SK-MEL-5 (cell line): ENCODE measurements at regions not wholly inside any gene's neighbourhood (a gene's known extent, or its start where the extent isn't known, plus 50 kb on each side); places are given as distances from the start of the nearest gene placed in this dataset.
A peak's percentile ranks its signal among the peaks of the same experiment; 100 is the strongest.
"Not testable (repeated sequence)": the region's sequence is repeated elsewhere in the genome, so short reads cannot be mapped to it uniquely, and the experiment has no call there.

Experiments
- DNase-seq: peaks from one replicate; pipeline ENCODE4 v3.0.0-alpha.2; 2016; ENCODE audit warnings: low read depth, low spot score
- in situ Hi-C: cut with HindIII; loops from 2 replicates; pipeline ENCODE4 v1.10.0; 2016; ENCODE audit warnings: low sequenced_read_pairs, high pct_unique_total_duplicates, low pct_unique_long_range_greater_than_20kb

- in situ Hi-C loops = no loop called here
- DNase-seq = no peak
These were observed 550.7 kb downstream of the MN1 start for GRCh38 chr22:27250886-27251285.

- in situ Hi-C loops = no loop called here
- DNase-seq = no peak
These were observed 550.0 kb downstream of the MN1 start for GRCh38 chr22:27251563-27251962.

GRCh38 chr22:27252282-27253049 is 549.1 kb downstream of the MN1 start:
- in situ Hi-C loops = no loop called here
- no peak for DNase-seq

- in situ Hi-C loops = no loop called here
- no peak for DNase-seq
These were observed 548.3 kb downstream of the MN1 start for GRCh38 chr22:27253108-27253902.

- DNase-seq, in situ Hi-C loops: not testable (repeated sequence)
These were observed 547.5 kb downstream of the MN1 start for GRCh38 chr22:27254063-27254462.

- no peak for DNase-seq
- in situ Hi-C loops = no loop called here
These were observed 546.0 kb downstream of the MN1 start for GRCh38 chr22:27255580-27255979.

- peak; percentile 13 for DNase-seq
- in situ Hi-C loops = no loop called here
These were observed 543.6 kb downstream of the MN1 start for GRCh38 chr22:27257987-27258386.

GRCh38 chr22:27258616-27259172 is 542.9 kb downstream of the MN1 start:
- DNase-seq = no peak
- in situ Hi-C loops = no loop called here

- in situ Hi-C loops = no loop called here
- no peak for DNase-seq
These were observed 542.1 kb downstream of the MN1 start for GRCh38 chr22:27259433-27259832.

- in situ Hi-C loops = no loop called here
- DNase-seq = no peak
These were observed 541.4 kb downstream of the MN1 start for GRCh38 chr22:27260087-27260698.

GRCh38 chr22:27262361-27262760 is 539.2 kb downstream of the MN1 start:
- DNase-seq = no peak
- in situ Hi-C loops = no loop called here

- in situ Hi-C loops = no loop called here
- no peak for DNase-seq
These were observed 537.4 kb downstream of the MN1 start for GRCh38 chr22:27264184-27264583.

- no peak for DNase-seq
- in situ Hi-C loops = no loop called here
These were observed 534.4 kb downstream of the MN1 start for GRCh38 chr22:27267145-27267544.

- no peak for DNase-seq
- in situ Hi-C loops = no loop called here
These were observed 531.6 kb downstream of the MN1 start for GRCh38 chr22:27269751-27270543.

GRCh38 chr22:27270818-27271510 is 530.6 kb downstream of the MN1 start:
- in situ Hi-C loops = no loop called here
- DNase-seq = no peak

- in situ Hi-C loops = no loop called here
- DNase-seq = no peak
These were observed 528.1 kb downstream of the MN1 start for GRCh38 chr22:27273436-27273835.

GRCh38 chr22:27273853-27274252 is 527.7 kb downstream of the MN1 start:
- in situ Hi-C loops = no loop called here
- no peak for DNase-seq
